NOMO-1 treated with DMSO at 0.1 percent for 48 hours (cell line): ENCODE measurements at regions not wholly inside any gene's neighbourhood (a gene's known extent, or its start where the extent isn't known, plus 50 kb on each side); places are given as distances from the start of the nearest gene placed in this dataset.

Source experiments
- DNase-seq: peaks from one replicate; lab custom pipeline; 2025; ENCODE audit not compliant: unreplicated experiment; lab: John Stamatoyannopoulos, UW

- no peak for DNase-seq
Observed at GRCh38 chrX:145630806-145631435, 186.7 kb upstream of the SLITRK2 start.

- no peak for DNase-seq
Observed at GRCh38 chrX:145631461-145631951, 186.1 kb upstream of the SLITRK2 start.

GRCh38 chrX:145654486-145654885 lies 163.1 kb upstream of the SLITRK2 start:
- DNase-seq = no peak

- no peak for DNase-seq
Observed at GRCh38 chrX:145673841-145674240, 143.8 kb upstream of the SLITRK2 start.

- no peak for DNase-seq
Observed at GRCh38 chrX:145677109-145677817, 140.4 kb upstream of the SLITRK2 start.

- DNase-seq = no peak
Observed at GRCh38 chrX:145682518-145683298, 134.9 kb upstream of the SLITRK2 start.

GRCh38 chrX:145687146-145687545 lies 130.5 kb upstream of the SLITRK2 start:
- no peak for DNase-seq

- DNase-seq = no peak
Observed at GRCh38 chrX:145687707-145688106, 129.9 kb upstream of the SLITRK2 start.

- no peak for DNase-seq
Observed at GRCh38 chrX:145694048-145694447, 123.6 kb upstream of the SLITRK2 start.

- no peak for DNase-seq
Observed at GRCh38 chrX:145715641-145716138, 101.9 kb upstream of the SLITRK2 start.

GRCh38 chrX:145716226-145716625 lies 101.4 kb upstream of the SLITRK2 start:
- DNase-seq = no peak

GRCh38 chrX:145727476-145727875 lies 90.2 kb upstream of the SLITRK2 start:
- no peak for DNase-seq

- no peak for DNase-seq
Observed at GRCh38 chrX:145729635-145730034, 88.0 kb upstream of the SLITRK2 start.

GRCh38 chrX:145735036-145735435 lies 82.6 kb upstream of the SLITRK2 start:
- no peak for DNase-seq

GRCh38 chrX:145751943-145752342 lies 65.7 kb upstream of the SLITRK2 start:
- no peak for DNase-seq
